GM23248 (cell line): ENCODE measurements at regions not wholly inside any gene's neighbourhood (a gene's known extent, or its start where the extent isn't known, plus 50 kb on each side); places are given as distances from the start of the nearest gene placed in this dataset.

ENCODE experiments used
- DNase-seq: peaks from one replicate; pipeline ENCODE4 v3.0.0-alpha.2; 2015
- H2AFZ ChIP-seq: fragments of 200-600 bp; sonication (generic); 2 replicates; pipeline ENCODE4 v1.6.1; 2016; ENCODE audit warnings: antibody characterized with exemption
- H3F3A ChIP-seq: fragments of 200-600 bp; sonication (generic); 2 replicates; pipeline ENCODE4 v1.6.1; 2016; ENCODE audit warnings: mild to moderate bottlenecking, antibody characterized with exemption, mixed run types; ENCODE audit not compliant: insufficient read depth
- H3K27ac ChIP-seq: fragments of 200-600 bp; sonication (generic); 2 replicates; pipeline ENCODE4 v1.5.1; 2016; ENCODE audit warnings: mild to moderate bottlenecking
- H3K27me3 ChIP-seq: fragments of 200-600 bp; sonication (generic); replicated peaks from 2 replicates; pipeline ENCODE4 v1.6.1; 2016; ENCODE audit warnings: mild to moderate bottlenecking; ENCODE audit not compliant: insufficient read depth
- H3K36me3 ChIP-seq: fragments of 200-600 bp; sonication (generic); 2 replicates; pipeline ENCODE4 v1.6.1; 2016; ENCODE audit warnings: low read depth, mild to moderate bottlenecking
- H3K4me1 ChIP-seq: fragments of 200-600 bp; sonication (generic); 2 replicates; pipeline ENCODE4 v1.6.1; 2016; ENCODE audit warnings: mild to moderate bottlenecking; ENCODE audit not compliant: insufficient read depth
- H3K4me2 ChIP-seq: fragments of 200-600 bp; sonication (generic); one replicate; pipeline ENCODE4 v1.6.1; 2016; ENCODE audit warnings: mild to moderate bottlenecking; ENCODE audit not compliant: unreplicated experiment
- H3K4me3 ChIP-seq: fragments of 200-600 bp; sonication (generic); 2 replicates; pipeline ENCODE4 v1.5.1; 2016; ENCODE audit warnings: mild to moderate bottlenecking
- H3K79me2 ChIP-seq: fragments of 200-600 bp; sonication (generic); 2 replicates; pipeline ENCODE4 v1.6.1; 2016; ENCODE audit warnings: mild to moderate bottlenecking; ENCODE audit not compliant: insufficient read depth
- H3K9ac ChIP-seq: fragments of 200-600 bp; sonication (generic); 2 replicates; pipeline ENCODE4 v1.6.1; 2016; ENCODE audit warnings: mild to moderate bottlenecking
- H3K9me2 ChIP-seq: fragments of 200-600 bp; sonication (generic); 2 replicates; pipeline ENCODE4 v1.6.1; 2016; ENCODE audit warnings: mixed run types, mild to moderate bottlenecking, moderate library complexity; ENCODE audit not compliant: insufficient read depth
- H3K9me3 ChIP-seq: fragments of 200-600 bp; sonication (generic); one replicate; pipeline ENCODE4 v1.6.1; 2017; ENCODE audit warnings: low read depth
- H4K20me1 ChIP-seq: fragments of 200-600 bp; sonication (generic); 2 replicates; pipeline ENCODE4 v1.6.0; 2016; ENCODE audit not compliant: insufficient read depth
- EZH2 ChIP-seq: fragments of 200-600 bp; sonication (generic); IDR thresholded peaks from 2 replicates; pipeline ENCODE4 v1.6.1; 2018; ENCODE audit warnings: antibody characterized with exemption, mild to moderate bottlenecking; ENCODE audit not compliant: insufficient read depth, poor library complexity, severe bottlenecking
- EZH2phosphoT487 ChIP-seq: fragments of 200-600 bp; sonication (generic); IDR thresholded peaks from 2 replicates; pipeline ENCODE4 v1.6.1; 2018; ENCODE audit warnings: antibody characterized with exemption, moderate library complexity, mild to moderate bottlenecking, low read depth; ENCODE audit not compliant: insufficient read depth
- WGBS, 2 experiments: methylation state at CpG; one replicate each; pipeline ENCODE4 v1.1.6; 2015 to 2017; ENCODE audit warnings: low lambda C conversion rate in 2 of 2, low coverage in 1 of 2; ENCODE audit errors: missing lambda C conversion rate in 2 of 2; 5-methylcytosine and 5-hydroxymethylcytosine counted together
- in situ Hi-C: fragments of 300-500 bp; cut with MboI; formaldehyde crosslinking; loops from 2 replicates; pipeline ENCODE4 v1.15.0; 2020

DNA sequence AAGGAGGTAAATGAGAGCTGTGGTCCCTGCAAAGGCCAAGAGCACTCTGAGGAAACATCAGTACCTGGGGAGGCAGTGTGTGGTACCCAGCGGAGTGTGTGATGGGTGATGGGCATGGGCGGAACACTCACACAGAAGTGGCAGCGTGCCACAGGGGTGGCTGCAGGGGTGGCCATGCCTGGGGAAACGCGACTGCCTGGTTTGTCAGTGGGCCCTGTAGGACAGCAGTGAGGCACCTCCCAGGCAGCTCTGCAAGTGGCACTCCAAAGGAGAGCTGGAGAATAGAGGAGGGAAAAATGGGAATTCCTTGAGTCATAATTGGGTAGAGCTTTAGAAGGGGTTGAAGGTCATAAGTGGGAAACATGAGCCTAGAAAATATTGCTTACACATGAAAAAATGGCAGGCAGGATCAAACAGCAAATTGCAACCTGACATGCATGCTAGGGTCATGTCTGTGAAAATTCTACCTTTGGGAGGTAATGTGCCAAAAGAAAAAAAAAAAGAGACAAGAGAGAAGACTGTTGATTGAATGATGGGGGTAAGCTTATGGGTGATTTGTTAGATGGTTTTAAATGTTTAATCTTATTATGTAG, 138.4 kb downstream of the RPLP1 start:
- in situ Hi-C loops: no loop called here
- Histone ChIP-seq H3K27me3 (peaks cover 32% of the 10 kb centered on the region), H3K36me3 (no peaks in the 10 kb centered on the region), H3K27ac (no peak overlapping the region), H2AFZ (no peak overlapping the region), H3K4me2 (no peak overlapping the region), H3K9me3 (no peaks in the 10 kb centered on the region), H4K20me1 (no peaks in the 10 kb centered on the region), H3K79me2 (no peaks in the 10 kb centered on the region), H3F3A (no peaks in the 10 kb centered on the region), H3K9ac (no peak overlapping the region), H3K4me1 (no peaks in the 10 kb centered on the region), H3K4me3 (no peak overlapping the region), H3K9me2 (no peaks in the 10 kb centered on the region)
- 82 to 87% methylated on average over 5 of the region's 5 CpGs for WGBS, 2 experiments
- no peak for DNase-seq
- no peak for TF ChIP-seq EZH2phosphoT487
- TF ChIP-seq EZH2: no peak

DNA sequence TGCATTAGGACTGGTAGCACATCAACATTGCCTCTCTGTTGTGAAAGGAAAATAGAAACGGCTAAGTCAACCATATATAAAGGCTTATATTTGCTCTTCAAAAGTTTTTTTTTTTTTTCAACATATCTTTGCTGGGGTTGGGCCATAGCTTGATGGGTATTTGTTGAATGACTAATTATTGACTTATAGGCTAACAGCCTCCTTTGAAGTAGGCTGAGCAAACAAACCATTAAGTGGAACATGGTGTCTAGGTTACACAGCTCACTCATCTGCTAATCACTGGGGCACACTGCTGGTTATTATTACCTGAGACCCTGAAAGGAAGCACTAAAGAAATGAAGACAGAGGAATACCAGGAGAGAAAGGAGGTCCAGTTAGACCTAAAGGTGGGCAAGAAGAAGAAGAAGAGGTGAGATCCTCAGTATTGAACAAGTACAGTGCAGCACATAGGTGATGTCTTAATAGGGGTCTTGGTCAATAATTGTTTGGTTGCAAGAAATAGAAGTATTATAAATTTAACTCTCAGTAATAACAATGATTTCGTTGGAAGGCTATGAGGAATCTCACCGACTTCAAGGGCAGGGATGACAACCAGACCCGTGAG, 139.4 kb downstream of the RPLP1 start:
- H3K27me3 ChIP-seq: peaks cover 42% of the 10 kb centered on the region
- no peak overlapping the region for H2AFZ ChIP-seq
- no peaks in the 10 kb centered on the region for H3K79me2 ChIP-seq
- in situ Hi-C loops: no loop called here
- H3K4me3 ChIP-seq: no peak overlapping the region
- no peaks in the 10 kb centered on the region for H3K36me3 ChIP-seq
- no peak overlapping the region for H3K9ac ChIP-seq
- H3K27ac ChIP-seq: no peak overlapping the region
- TF ChIP-seq EZH2phosphoT487 (no peak), EZH2 (no peak)
- DNase-seq: no peak
- H3K4me2 ChIP-seq: no peak overlapping the region
- H4K20me1 ChIP-seq: no peaks in the 10 kb centered on the region
- 72 to 73% methylated on average over 4 of the region's 4 CpGs for WGBS, 2 experiments
- no peaks in the 10 kb centered on the region for H3F3A ChIP-seq
- H3K9me3 ChIP-seq: no peaks in the 10 kb centered on the region
- H3K9me2 ChIP-seq: no peaks in the 10 kb centered on the region
- no peaks in the 10 kb centered on the region for H3K4me1 ChIP-seq

- in situ Hi-C loops: no loop called here
- Histone ChIP-seq H3K4me1 (no peaks in the 10 kb centered on the region), H3K4me3 (no peak overlapping the region), H2AFZ (no peak overlapping the region), H3K27me3 (peaks cover 44% of the 10 kb centered on the region), H3K36me3 (no peaks in the 10 kb centered on the region), H3K9ac (no peak overlapping the region), H4K20me1 (no peaks in the 10 kb centered on the region), H3K27ac (no peak overlapping the region), H3K9me2 (no peaks in the 10 kb centered on the region), H3F3A (no peaks in the 10 kb centered on the region), H3K9me3 (no peaks in the 10 kb centered on the region), H3K4me2 (no peak overlapping the region), H3K79me2 (no peaks in the 10 kb centered on the region)
- TF ChIP-seq EZH2 (no peak), EZH2phosphoT487 (no peak)
- DNase-seq: no peak
- WGBS, 2 experiments: 76 to 79% methylated on average over 2 of the region's 2 CpGs
Observed at GRCh38 chr15:69592954-69593353, 140.3 kb downstream of the RPLP1 start.

DNA sequence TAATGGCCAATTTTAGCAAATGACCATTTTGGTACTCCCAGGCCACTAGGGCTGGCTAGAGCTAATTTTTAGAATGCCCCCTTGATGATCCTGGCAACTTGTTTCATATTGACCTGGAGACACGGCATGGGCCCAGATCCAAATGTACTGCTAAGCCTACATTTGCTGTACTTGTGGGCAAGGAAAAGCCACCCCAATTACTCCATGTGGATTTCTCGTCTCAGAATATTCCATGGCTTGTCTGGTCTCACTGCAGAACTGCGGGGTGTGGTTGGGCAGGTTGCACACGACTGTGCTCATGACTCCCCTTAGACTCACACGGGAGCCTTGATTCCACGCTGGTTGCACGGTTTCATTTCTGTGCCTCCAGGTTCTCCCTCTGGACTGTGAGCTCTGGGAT, 140.9 kb downstream of the RPLP1 start:
- in situ Hi-C loops: no loop called here
- Histone ChIP-seq H3K4me2 (no peak overlapping the region), H3K9me2 (no peaks in the 10 kb centered on the region), H3K4me3 (no peak overlapping the region), H3K36me3 (no peaks in the 10 kb centered on the region), H4K20me1 (no peaks in the 10 kb centered on the region), H3F3A (no peaks in the 10 kb centered on the region), H3K9ac (no peak overlapping the region), H3K27me3 (peaks cover 50% of the 10 kb centered on the region), H3K4me1 (no peaks in the 10 kb centered on the region), H2AFZ (no peak overlapping the region), H3K9me3 (no peaks in the 10 kb centered on the region), H3K27ac (no peak overlapping the region), H3K79me2 (no peaks in the 10 kb centered on the region)
- no peak for TF ChIP-seq EZH2
- no peak for TF ChIP-seq EZH2phosphoT487
- DNase-seq: no peak
- WGBS, 2 experiments: 58 to 67% methylated on average over 7 of the region's 7 CpGs
